ENCODE measurements at regions not wholly inside any gene's neighbourhood (a gene's known extent, or its start where the extent isn't known, plus 50 kb on each side); places are given as distances from the start of the nearest gene placed in this dataset.

DNA sequence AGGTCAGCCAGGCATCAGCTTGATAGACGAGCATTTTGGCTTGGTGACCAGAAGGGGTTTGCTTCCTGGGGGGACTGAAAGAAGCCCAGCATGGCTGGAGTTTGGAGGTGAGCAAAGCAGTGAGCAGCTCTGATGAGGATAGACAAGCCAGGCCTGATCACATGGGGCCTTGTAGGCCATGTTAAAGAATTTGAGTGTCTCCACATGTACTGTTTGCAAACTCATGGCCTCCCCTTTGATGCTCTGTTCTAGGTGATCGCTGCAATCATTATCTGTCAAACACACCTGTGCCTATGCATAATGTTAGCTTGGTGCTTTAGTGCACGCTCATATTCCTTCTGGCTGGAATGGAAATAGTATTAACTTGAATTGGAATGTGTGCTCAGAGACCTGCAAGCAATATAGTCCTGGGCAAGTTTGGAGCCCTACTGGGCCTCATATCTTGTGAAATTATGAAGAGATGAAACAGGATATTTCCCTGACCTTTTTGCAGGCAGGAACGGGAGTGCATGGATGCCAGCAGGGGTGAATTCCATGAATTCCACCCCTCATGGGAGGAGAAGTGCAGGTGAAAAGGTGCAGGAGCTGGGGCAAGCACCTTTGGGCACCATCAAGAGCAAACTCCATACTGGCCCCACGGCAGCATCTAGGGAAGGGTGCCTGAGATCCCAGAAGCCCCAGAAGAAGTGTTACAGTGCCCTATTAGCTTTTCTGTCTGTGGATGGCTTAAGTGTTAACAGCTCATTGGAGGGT lies 480.5 kb downstream of the EPM2A start:
- DNase-seq (ENCODE audit: extremely low read depth, low read depth) = no peak
- TF ChIP-seq, protein P1, sequence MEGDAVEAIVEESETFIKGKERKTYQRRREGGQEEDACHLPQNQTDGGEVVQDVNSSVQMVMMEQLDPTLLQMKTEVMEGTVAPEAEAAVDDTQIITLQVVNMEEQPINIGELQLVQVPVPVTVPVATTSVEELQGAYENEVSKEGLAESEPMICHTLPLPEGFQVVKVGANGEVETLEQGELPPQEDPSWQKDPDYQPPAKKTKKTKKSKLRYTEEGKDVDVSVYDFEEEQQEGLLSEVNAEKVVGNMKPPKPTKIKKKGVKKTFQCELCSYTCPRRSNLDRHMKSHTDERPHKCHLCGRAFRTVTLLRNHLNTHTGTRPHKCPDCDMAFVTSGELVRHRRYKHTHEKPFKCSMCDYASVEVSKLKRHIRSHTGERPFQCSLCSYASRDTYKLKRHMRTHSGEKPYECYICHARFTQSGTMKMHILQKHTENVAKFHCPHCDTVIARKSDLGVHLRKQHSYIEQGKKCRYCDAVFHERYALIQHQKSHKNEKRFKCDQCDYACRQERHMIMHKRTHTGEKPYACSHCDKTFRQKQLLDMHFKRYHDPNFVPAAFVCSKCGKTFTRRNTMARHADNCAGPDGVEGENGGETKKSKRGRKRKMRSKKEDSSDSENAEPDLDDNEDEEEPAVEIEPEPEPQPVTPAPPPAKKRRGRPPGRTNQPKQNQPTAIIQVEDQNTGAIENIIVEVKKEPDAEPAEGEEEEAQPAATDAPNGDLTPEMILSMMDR (IDR thresholded peaks at IDR 0.05; ENCODE audit: low read depth, low read length) = no peak

GRCh38 chr6:145257704-145258103 lies 477.6 kb downstream of the EPM2A start:
- TF ChIP-seq, protein P1 (IDR thresholded peaks at IDR 0.05; ENCODE audit: low read depth, low read length) = no peak
- DNase-seq (ENCODE audit: extremely low read depth, low read depth) = no peak

DNA sequence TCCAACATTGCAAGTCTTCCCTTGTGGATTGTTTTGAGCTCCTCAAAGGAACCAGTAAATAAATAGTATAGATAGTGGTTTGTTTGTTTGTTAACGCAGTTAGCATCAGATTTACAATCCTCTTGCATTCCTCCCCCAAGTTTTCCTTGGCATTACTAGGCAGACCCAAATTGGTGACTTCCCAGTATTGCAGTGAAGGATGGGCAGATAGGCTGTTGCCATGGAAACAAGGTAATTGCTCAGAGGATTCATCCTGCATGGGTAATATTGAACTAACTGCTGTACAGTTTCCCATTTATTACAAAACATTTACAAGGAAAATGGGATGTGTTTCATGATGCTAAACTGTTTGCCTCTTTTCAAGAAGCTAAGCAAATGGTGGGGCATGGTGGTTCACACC lies 477.2 kb downstream of the EPM2A start:
- DNase-seq (ENCODE audit: extremely low read depth, low read depth) = no peak
- TF ChIP-seq, protein P1 (IDR thresholded peaks at IDR 0.05; ENCODE audit: low read depth, low read length) = no peak

DNA sequence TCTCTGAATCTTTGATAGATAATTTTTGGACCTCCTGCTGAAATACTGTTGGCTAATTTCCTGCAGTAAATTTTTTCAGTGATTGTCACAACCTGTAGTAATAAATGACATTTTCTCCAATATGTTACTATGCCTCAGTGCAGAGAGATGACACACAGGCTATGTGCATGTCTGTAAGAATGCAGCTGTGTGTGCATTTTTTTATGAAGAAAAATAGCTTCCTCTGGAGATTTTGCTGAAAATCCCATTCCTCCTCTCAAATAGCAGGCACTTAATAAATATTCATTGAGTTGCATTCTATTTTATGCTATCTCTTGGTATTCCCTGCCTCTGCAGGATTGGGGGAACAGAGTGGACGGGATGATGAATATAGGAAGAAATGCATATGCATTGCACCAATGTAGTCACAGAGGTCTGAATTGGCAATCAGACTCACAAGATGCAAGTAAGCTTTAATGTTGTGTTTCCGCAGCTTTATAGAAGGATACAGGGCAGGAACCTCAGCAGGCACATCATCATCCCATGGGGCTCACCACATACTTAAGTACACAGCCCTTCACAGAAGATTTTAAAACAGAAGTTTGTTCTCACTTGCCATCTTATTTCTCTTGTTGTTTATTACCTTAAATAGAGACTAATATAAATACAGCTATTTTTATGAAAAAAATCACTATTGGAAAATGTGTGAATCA lies 474.7 kb downstream of the EPM2A start:
- no peak for DNase-seq (ENCODE audit: extremely low read depth, low read depth)
- TF ChIP-seq, protein P1 (IDR thresholded peaks at IDR 0.05; ENCODE audit: low read depth, low read length) = no peak

- TF ChIP-seq, protein P1 (IDR thresholded peaks at IDR 0.05; ENCODE audit: low read depth, low read length) = no peak
- DNase-seq (ENCODE audit: extremely low read depth, low read depth) = no peak
Measured at GRCh38 chr6:145261758-145262157, 473.6 kb downstream of the EPM2A start.

- TF ChIP-seq, protein P1 (IDR thresholded peaks at IDR 0.05; ENCODE audit: low read depth, low read length) = no peak
- DNase-seq (ENCODE audit: extremely low read depth, low read depth) = no peak
Measured at GRCh38 chr6:145262771-145263170, 472.5 kb downstream of the EPM2A start.

DNA sequence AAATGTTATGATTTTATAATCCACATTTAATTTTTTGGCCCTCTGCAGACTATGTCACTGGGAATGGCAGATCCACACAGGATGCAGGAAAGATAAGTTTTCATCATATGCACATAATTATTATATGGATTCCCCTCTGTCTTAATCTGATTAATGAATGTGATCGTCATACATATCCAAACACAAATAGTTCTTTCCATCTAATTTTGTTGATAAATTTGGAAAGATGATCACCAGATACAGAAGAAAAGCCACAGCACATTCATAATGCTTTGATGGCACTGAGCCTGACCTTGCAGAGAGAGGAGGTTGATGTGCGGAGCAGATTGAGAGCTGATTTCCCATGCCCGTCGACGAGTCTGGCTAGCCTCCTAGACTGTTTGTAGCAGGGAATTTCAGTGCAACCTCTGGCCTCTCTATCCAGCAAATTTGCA lies 471.5 kb downstream of the EPM2A start:
- DNase-seq (ENCODE audit: extremely low read depth, low read depth) = no peak
- TF ChIP-seq, protein P1 (IDR thresholded peaks at IDR 0.05; ENCODE audit: low read depth, low read length) = no peak

Measured in AG09319 (cell line).